H1 (cell line): ENCODE measurements at regions not wholly inside any gene's neighbourhood (a gene's known extent, or its start where the extent isn't known, plus 50 kb on each side); places are given as distances from the start of the nearest gene placed in this dataset.

Experiments
- CTCF ChIA-PET: fragments of 300-600 bp; sonication (Branson Sonifier 250); formaldehyde crosslinking; loops from one replicate; lab custom pipeline; 2021; ENCODE audit not compliant: partially characterized antibody; lab: Charles Lee
- POLR2A ChIA-PET: fragments of 300-600 bp; sonication (Branson Sonifier 250); formaldehyde crosslinking; loops from one replicate; lab custom pipeline; 2021; ENCODE audit warnings: inconsistent platforms; ENCODE audit not compliant: partially characterized antibody; lab: Charles Lee
- DNase-seq, 2 experiments: peaks; one replicate each; pipeline versions ENCODE4 v3.0.0 to v3.0.0-alpha.2; 2010 to 2022; ENCODE audit warnings: low spot score in 2 of 2, low read depth in 1 of 2, mixed read lengths in 1 of 2
- FAIRE-seq: peaks from 2 replicates; lab custom pipeline; 2011; peaks lifted over from hg19 to GRCh38; lab: Jason Lieb, UNC
- H2AFZ ChIP-seq: 2 replicates; pipeline ENCODE4 v1.8.1; 2012; ENCODE audit warnings: low read length, inconsistent platforms
- H2AK5ac ChIP-seq: 2 replicates; pipeline ENCODE4 v1.6.1; 2013; ENCODE audit warnings: low read depth, low read length
- H2BK120ac ChIP-seq: replicated peaks from 2 replicates; pipeline ENCODE3; 2013; ENCODE audit warnings: low read depth, low read length, inconsistent platforms
- H2BK12ac ChIP-seq: 2 replicates; pipeline ENCODE4 v1.6.1; 2013; ENCODE audit warnings: low read depth, low read length
- H2BK15ac ChIP-seq: 2 replicates; pipeline ENCODE4 v1.6.1; 2013; ENCODE audit warnings: low read length
- H2BK20ac ChIP-seq: 2 replicates; pipeline ENCODE4 v1.6.1; 2013; ENCODE audit warnings: low read length
- H2BK5ac ChIP-seq: 2 replicates; pipeline ENCODE4 v1.6.1; 2013; ENCODE audit warnings: low read depth, low read length
- H3K14ac ChIP-seq: 2 replicates; pipeline ENCODE4 v1.6.1; 2013; ENCODE audit warnings: inconsistent platforms; ENCODE audit not compliant: insufficient read length
- H3K18ac ChIP-seq: 2 replicates; pipeline ENCODE4 v1.6.1; 2013; ENCODE audit warnings: low read length; ENCODE audit errors: extremely low read depth
- H3K23ac ChIP-seq: 2 replicates; pipeline ENCODE4 v1.6.1; 2013; ENCODE audit warnings: inconsistent platforms; ENCODE audit not compliant: insufficient read length
- H3K23me2 ChIP-seq: 2 replicates; pipeline ENCODE4 v1.6.1; 2013; ENCODE audit warnings: low read depth, low read length
- H3K27ac ChIP-seq: 2 replicates; pipeline ENCODE4 v1.6.1; 2011; ENCODE audit warnings: low read depth, low read length, inconsistent platforms
- H3K27me3 ChIP-seq, 4 experiments: replicated peaks in 1 of 4; 1 replicate in 1 of 4; 2 replicates in 3 of 4; pipeline versions ENCODE4 v1.6.1 to v1.8.1; 2011 to 2013; ENCODE audit warnings: low read length in 3 of 4, mild to moderate bottlenecking in 3 of 4, inconsistent platforms in 2 of 4, mixed read lengths in 2 of 4, moderate library complexity in 1 of 4; ENCODE audit not compliant: control insufficient read depth in 3 of 4, insufficient read depth in 3 of 4; ENCODE audit errors: extremely low read depth in 1 of 4
- H3K36me3 ChIP-seq, 4 experiments: 2 replicates each; pipeline versions ENCODE4 v1.6.1 to v1.8.1; 2011 to 2013; ENCODE audit warnings: mild to moderate bottlenecking in 4 of 4, low read length in 3 of 4, moderate library complexity in 2 of 4, control low read depth in 1 of 4, inconsistent platforms in 1 of 4; ENCODE audit not compliant: insufficient read depth in 4 of 4, control insufficient read depth in 2 of 4
- H3K4ac ChIP-seq: replicated peaks from 2 replicates; pipeline ENCODE3; 2013; ENCODE audit warnings: low read length, low read depth, mixed read lengths, inconsistent platforms; ENCODE audit not compliant: insufficient read length
- H3K4me1 ChIP-seq, 4 experiments: replicated peaks in 1 of 4; 1 replicate in 1 of 4; 2 replicates in 3 of 4; pipeline versions ENCODE4 v1.6.1 to v1.8.1; 2011 to 2013; ENCODE audit warnings: low read length in 3 of 4, inconsistent platforms in 2 of 4, mixed read lengths in 1 of 4; ENCODE audit not compliant: insufficient read depth in 4 of 4, control insufficient read depth in 3 of 4
- H3K4me2 ChIP-seq, 2 experiments: 2 replicates each; pipeline versions ENCODE4 v1.6.1 to v1.8.1; 2011 to 2013; ENCODE audit warnings: low read depth in 2 of 2, low read length in 2 of 2, control low read depth in 1 of 2, inconsistent platforms in 1 of 2, mild to moderate bottlenecking in 1 of 2; ENCODE audit not compliant: insufficient read depth in 1 of 2
- H3K4me3 ChIP-seq, 4 experiments: fragments of 200-600, 300-600 bp in 1 of 4; sonication (generic), shearing (Covaris generic), sonication (Bioruptor Twin) in 1 of 4; 2 replicates each; pipeline versions ENCODE4 v1.5.1 to v1.8.1; 2011 to 2016; ENCODE audit warnings: low read length in 4 of 4, low read depth in 3 of 4, control low read depth in 2 of 4, inconsistent platforms in 2 of 4, mild to moderate bottlenecking in 2 of 4, mixed read lengths in 1 of 4, moderate library complexity in 1 of 4; ENCODE audit not compliant: insufficient read depth in 2 of 4; ENCODE audit errors: extremely low read depth in 1 of 4
- H3K56ac ChIP-seq: replicated peaks from 2 replicates; pipeline ENCODE3; 2013; ENCODE audit warnings: low read depth, mild to moderate bottlenecking, mixed read lengths, low read length, inconsistent platforms; ENCODE audit not compliant: insufficient read length
- H3K79me1 ChIP-seq: 2 replicates; pipeline ENCODE4 v1.6.1; 2013; ENCODE audit warnings: low read depth, low read length, control low read depth
- H3K79me2 ChIP-seq, 2 experiments: 2 replicates each; pipeline versions ENCODE4 v1.6.1 to v1.8.1; 2012 to 2013; ENCODE audit warnings: low read length in 2 of 2, mild to moderate bottlenecking in 2 of 2, inconsistent platforms in 1 of 2; ENCODE audit not compliant: insufficient read depth in 2 of 2, control insufficient read depth in 1 of 2
- H3K9ac ChIP-seq, 4 experiments: replicated peaks in 1 of 4; 1 replicate in 1 of 4; 2 replicates in 3 of 4; pipeline versions ENCODE4 v1.6.1 to v1.8.1; 2011 to 2013; ENCODE audit warnings: low read depth in 3 of 4, low read length in 3 of 4, control low read depth in 2 of 4, mild to moderate bottlenecking in 2 of 4, moderate library complexity in 2 of 4, inconsistent platforms in 1 of 4; ENCODE audit errors: extremely low read depth in 1 of 4
- H3K9me3 ChIP-seq, 2 experiments: 2 replicates each; pipeline versions ENCODE4 v1.6.1 to v1.8.1; 2012 to 2013; ENCODE audit warnings: mild to moderate bottlenecking in 2 of 2, moderate library complexity in 2 of 2, control low read depth in 1 of 2, inconsistent platforms in 1 of 2, low read depth in 1 of 2, low read length in 1 of 2, mixed read lengths in 1 of 2; ENCODE audit not compliant: insufficient read depth in 2 of 2
- H4K20me1 ChIP-seq, 2 experiments: replicated peaks in 1 of 2; 2 replicates each; pipeline versions ENCODE3 to v1.8.1; 2011 to 2013; ENCODE audit warnings: inconsistent platforms in 2 of 2, low read length in 2 of 2, mild to moderate bottlenecking in 1 of 2; ENCODE audit not compliant: insufficient read depth in 2 of 2, control insufficient read depth in 1 of 2
- H4K5ac ChIP-seq: 2 replicates; pipeline ENCODE4 v1.6.1; 2013; ENCODE audit warnings: low read length, low read depth, mixed read lengths, inconsistent platforms; ENCODE audit not compliant: insufficient read length
- H4K8ac ChIP-seq: 2 replicates; pipeline ENCODE4 v1.8.0; 2013; ENCODE audit warnings: mild to moderate bottlenecking, moderate library complexity, low read length, inconsistent platforms; ENCODE audit not compliant: insufficient read depth; ENCODE audit errors: extremely low read depth
- H4K91ac ChIP-seq: replicated peaks from 2 replicates; pipeline ENCODE3; 2013; ENCODE audit warnings: low read length, mixed read lengths, inconsistent platforms; ENCODE audit not compliant: insufficient read length
- CBX5 ChIP-seq: fragments of 300-800, 300-1000 bp; sonication (generic); IDR thresholded peaks from 2 replicates; pipeline ENCODE4 v1.7.1; 2016; ENCODE audit warnings: antibody characterized with exemption, low read length, low read depth
- JUN ChIP-seq: IDR thresholded peaks from 2 replicates; pipeline ENCODE4 v1.6.1; 2011; ENCODE audit warnings: low read depth, mild to moderate bottlenecking, improper control_type of control experiment, low read length
- KDM5A ChIP-seq: fragments of 200-600 bp; IDR thresholded peaks from 2 replicates; pipeline ENCODE4 v1.7.1; 2012; ENCODE audit warnings: mild to moderate bottlenecking, low read length, inconsistent platforms, mixed read lengths
- WGBS, 2 experiments: shearing (Covaris generic) in 1 of 2; methylation state at CpG; one replicate each; pipeline versions ENCODE4 v1.1.6 to v1.1.7; 2013 to 2015; ENCODE audit warnings: low lambda C conversion rate in 2 of 2, mixed read lengths in 2 of 2, inconsistent platforms in 1 of 2, low coverage in 1 of 2, missing lambda C conversion rate in 1 of 2; ENCODE audit not compliant: insufficient replicate concordance in 2 of 2, insufficient coverage in 1 of 2, insufficient read length in 1 of 2; ENCODE audit errors: extremely low coverage in 1 of 2, missing lambda C conversion rate in 1 of 2; 5-methylcytosine and 5-hydroxymethylcytosine counted together
- TF ChIP-seq, protein P1 (sequence below): IDR thresholded peaks from 2 replicates; pipeline ENCODE4 v1.6.1; 2012; ENCODE audit warnings: inconsistent platforms

DNA sequence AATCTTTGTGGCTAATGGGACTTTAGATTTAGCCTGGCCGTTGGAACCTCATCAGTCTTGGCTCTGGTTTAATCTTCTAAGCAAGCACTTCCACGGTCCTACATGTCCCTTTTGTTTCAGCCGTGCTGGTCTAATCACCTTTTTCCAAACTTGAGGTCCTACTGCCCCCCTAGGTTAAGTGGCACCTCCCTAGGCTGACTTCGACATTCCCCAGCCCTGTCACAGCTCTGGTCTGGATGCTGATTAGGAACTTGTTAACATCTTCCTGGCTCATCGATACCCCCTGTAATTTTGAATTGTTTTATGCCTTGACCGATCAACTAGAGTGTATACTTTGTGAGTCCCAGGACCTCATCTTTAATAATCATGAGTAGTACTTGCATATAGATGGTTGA, 56.6 kb downstream of the OTOR start:
- no peak overlapping the region for H2BK20ac ChIP-seq
- no peaks in the 10 kb centered on the region for H3K79me1 ChIP-seq
- H3K23me2 ChIP-seq, result no peaks in the 10 kb centered on the region
- H3K27ac ChIP-seq, result no peak overlapping the region
- 94% methylated on average over 6 of the region's 6 CpGs; no CpG with 5 or more reads in 1 of the 2 experiments for WGBS, 2 experiments
- TF ChIP-seq, protein P1, sequence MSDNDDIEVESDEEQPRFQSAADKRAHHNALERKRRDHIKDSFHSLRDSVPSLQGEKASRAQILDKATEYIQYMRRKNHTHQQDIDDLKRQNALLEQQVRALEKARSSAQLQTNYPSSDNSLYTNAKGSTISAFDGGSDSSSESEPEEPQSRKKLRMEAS, result no peak
- TF ChIP-seq JUN (no peak), CBX5 (no peak), KDM5A (no peak)
- no peak overlapping the region for H4K5ac ChIP-seq
- no peak for DNase-seq
- no peak overlapping the region for H2BK120ac ChIP-seq
- H3K14ac ChIP-seq, result no peak overlapping the region
- no peak overlapping the region for H3K18ac ChIP-seq
- H3K4me2 ChIP-seq, result no peak overlapping the region
- no peak overlapping the region for H3K4ac ChIP-seq
- no peak overlapping the region; the same call in 1 of the 2 replicates for H2BK15ac ChIP-seq
- no peak overlapping the region for H2BK5ac ChIP-seq
- no peak overlapping the region for H2AK5ac ChIP-seq
- H3K9me3 ChIP-seq, result no peaks in the 10 kb centered on the region
- H3K79me2 ChIP-seq, result no peaks in the 10 kb centered on the region
- H3K36me3 ChIP-seq, result no peaks in the 10 kb centered on the region
- POLR2A ChIA-PET, result no interaction called here
- no peak overlapping the region for H3K4me3 ChIP-seq
- no peak overlapping the region for H3K56ac ChIP-seq
- H2AFZ ChIP-seq, result no peak overlapping the region
- H4K8ac ChIP-seq, result no peak overlapping the region
- no peak overlapping the region for H2BK12ac ChIP-seq
- CTCF ChIA-PET, result interaction anchor here (0.6 to 11.0 kb wide), 22 partner anchors 9 to 824 kb away, joined by 3 to 133 read pairs (median 4); no protein-coding TSS in a partner anchor
- no peaks in the 10 kb centered on the region for H3K27me3 ChIP-seq
- no peaks in the 10 kb centered on the region for H4K20me1 ChIP-seq
- peak overlapping the region; percentile 31 for H4K91ac ChIP-seq
- no peak overlapping the region for H3K23ac ChIP-seq
- no peak for FAIRE-seq
- no peaks in the 10 kb centered on the region for H3K4me1 ChIP-seq
- H3K9ac ChIP-seq, result no peak overlapping the region
